ENCODE measurements at regions not wholly inside any gene's neighbourhood (a gene's known extent, or its start where the extent isn't known, plus 50 kb on each side); places are given as distances from the start of the nearest gene placed in this dataset.

GRCh38 chr17:71118039-71118438 lies 948.7 kb downstream of the KCNJ2 start:
- no peaks in the 10 kb centered on the region for H3K9me3 ChIP-seq (ENCODE audit: insufficient read depth, low read depth, low read length)
- H2AFZ ChIP-seq (ENCODE audit: low read length), result no peak overlapping the region
- H3K4me1 ChIP-seq (ENCODE audit: insufficient read depth, low read length, poor library complexity, severe bottlenecking), result no peaks in the 10 kb centered on the region
- no peaks in the 10 kb centered on the region for H3K79me2 ChIP-seq (ENCODE audit: insufficient read depth, low read length)
- H4K20me1 ChIP-seq (ENCODE audit: insufficient read depth, low read length, poor library complexity, severe bottlenecking), result no peaks in the 10 kb centered on the region
- H3F3A ChIP-seq (ENCODE audit: low read depth), result no peaks in the 10 kb centered on the region
- no peak overlapping the region for H3K4me2 ChIP-seq (ENCODE audit: low read depth, low read length, poor library complexity, severe bottlenecking)
- no peak overlapping the region for H3K4me3 ChIP-seq (ENCODE audit: low read length, poor library complexity, severe bottlenecking)
- H3K27me3 ChIP-seq (ENCODE audit: insufficient read depth, low read length, poor library complexity, severe bottlenecking), result no peaks in the 10 kb centered on the region
- no peak overlapping the region for H3K9ac ChIP-seq (ENCODE audit: low read depth, low read length, poor library complexity, severe bottlenecking)
- no peaks in the 10 kb centered on the region for H3K9me2 ChIP-seq (replicated peaks; ENCODE audit: low read depth, low read length)
- TF ChIP-seq, protein P1, sequence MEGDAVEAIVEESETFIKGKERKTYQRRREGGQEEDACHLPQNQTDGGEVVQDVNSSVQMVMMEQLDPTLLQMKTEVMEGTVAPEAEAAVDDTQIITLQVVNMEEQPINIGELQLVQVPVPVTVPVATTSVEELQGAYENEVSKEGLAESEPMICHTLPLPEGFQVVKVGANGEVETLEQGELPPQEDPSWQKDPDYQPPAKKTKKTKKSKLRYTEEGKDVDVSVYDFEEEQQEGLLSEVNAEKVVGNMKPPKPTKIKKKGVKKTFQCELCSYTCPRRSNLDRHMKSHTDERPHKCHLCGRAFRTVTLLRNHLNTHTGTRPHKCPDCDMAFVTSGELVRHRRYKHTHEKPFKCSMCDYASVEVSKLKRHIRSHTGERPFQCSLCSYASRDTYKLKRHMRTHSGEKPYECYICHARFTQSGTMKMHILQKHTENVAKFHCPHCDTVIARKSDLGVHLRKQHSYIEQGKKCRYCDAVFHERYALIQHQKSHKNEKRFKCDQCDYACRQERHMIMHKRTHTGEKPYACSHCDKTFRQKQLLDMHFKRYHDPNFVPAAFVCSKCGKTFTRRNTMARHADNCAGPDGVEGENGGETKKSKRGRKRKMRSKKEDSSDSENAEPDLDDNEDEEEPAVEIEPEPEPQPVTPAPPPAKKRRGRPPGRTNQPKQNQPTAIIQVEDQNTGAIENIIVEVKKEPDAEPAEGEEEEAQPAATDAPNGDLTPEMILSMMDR (conservative IDR thresholded peaks at IDR 0.05; ENCODE audit: low read length), result no peak
- no peak for TF ChIP-seq EZH2phosphoT487 (IDR thresholded peaks at IDR 0.05; ENCODE audit: borderline replicate concordance)
- no peaks in the 10 kb centered on the region for H3K36me3 ChIP-seq (ENCODE audit: insufficient read depth, low read length)

DNA sequence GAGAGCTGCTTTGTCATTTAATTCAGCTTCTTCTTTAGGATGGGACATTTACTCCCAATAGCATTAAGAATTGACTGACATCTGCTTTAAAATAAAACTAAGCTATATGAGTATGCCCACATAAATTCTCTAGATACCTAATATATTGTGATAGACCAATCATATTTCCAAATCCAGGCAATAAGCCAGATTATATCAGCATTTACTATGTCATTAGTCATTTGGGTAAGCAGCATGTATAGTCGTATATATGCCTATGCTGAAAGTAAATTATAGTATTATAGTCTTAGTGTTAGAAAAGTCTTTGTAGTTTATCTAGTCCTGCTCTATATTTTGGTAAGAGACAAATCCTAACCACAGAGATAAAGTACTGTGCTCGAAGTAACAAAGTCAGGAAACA lies 958.1 kb downstream of the KCNJ2 start:
- H3K9me3 ChIP-seq (ENCODE audit: insufficient read depth, low read depth, low read length), result no peaks in the 10 kb centered on the region; the same call in 1 of the 2 replicates
- no peaks in the 10 kb centered on the region for H3K36me3 ChIP-seq (ENCODE audit: insufficient read depth, low read length)
- H3K27me3 ChIP-seq (ENCODE audit: insufficient read depth, low read length, poor library complexity, severe bottlenecking), result no peaks in the 10 kb centered on the region
- H3F3A ChIP-seq (ENCODE audit: low read depth), result no peaks in the 10 kb centered on the region
- no peaks in the 10 kb centered on the region for H3K4me1 ChIP-seq (ENCODE audit: insufficient read depth, low read length, poor library complexity, severe bottlenecking)
- no peak overlapping the region for H3K4me3 ChIP-seq (ENCODE audit: low read length, poor library complexity, severe bottlenecking)
- H2AFZ ChIP-seq (ENCODE audit: low read length), result no peak overlapping the region
- H3K79me2 ChIP-seq (ENCODE audit: insufficient read depth, low read length), result no peaks in the 10 kb centered on the region
- H3K9ac ChIP-seq (ENCODE audit: low read depth, low read length, poor library complexity, severe bottlenecking), result no peak overlapping the region
- no peak overlapping the region for H3K4me2 ChIP-seq (ENCODE audit: low read depth, low read length, poor library complexity, severe bottlenecking)
- H4K20me1 ChIP-seq (ENCODE audit: insufficient read depth, low read length, poor library complexity, severe bottlenecking), result no peaks in the 10 kb centered on the region
- no peaks in the 10 kb centered on the region for H3K9me2 ChIP-seq (replicated peaks; ENCODE audit: low read depth, low read length)
- TF ChIP-seq, protein P1 (conservative IDR thresholded peaks at IDR 0.05; ENCODE audit: low read length), result no peak
- TF ChIP-seq EZH2phosphoT487 (IDR thresholded peaks at IDR 0.05; ENCODE audit: borderline replicate concordance), result no peak

GRCh38 chr17:71142333-71142732 lies 973.0 kb downstream of the KCNJ2 start:
- Histone ChIP-seq H3K4me1 (ENCODE audit: insufficient read depth, low read length, poor library complexity, severe bottlenecking) (no peaks in the 10 kb centered on the region), H2AFZ (ENCODE audit: low read length) (no peak overlapping the region), H3K4me2 (ENCODE audit: low read depth, low read length, poor library complexity, severe bottlenecking) (no peak overlapping the region), H3F3A (ENCODE audit: low read depth) (no peaks in the 10 kb centered on the region), H3K9ac (ENCODE audit: low read depth, low read length, poor library complexity, severe bottlenecking) (no peak overlapping the region), H3K27me3 (ENCODE audit: insufficient read depth, low read length, poor library complexity, severe bottlenecking) (no peaks in the 10 kb centered on the region), H3K36me3 (ENCODE audit: insufficient read depth, low read length) (no peaks in the 10 kb centered on the region), H3K79me2 (ENCODE audit: insufficient read depth, low read length) (no peaks in the 10 kb centered on the region), H3K9me2 (replicated peaks; ENCODE audit: low read depth, low read length) (no peaks in the 10 kb centered on the region), H4K20me1 (ENCODE audit: insufficient read depth, low read length, poor library complexity, severe bottlenecking) (no peaks in the 10 kb centered on the region), H3K9me3 (ENCODE audit: insufficient read depth, low read depth, low read length) (no peaks in the 10 kb centered on the region), H3K4me3 (ENCODE audit: low read length, poor library complexity, severe bottlenecking) (no peak overlapping the region)
- TF ChIP-seq EZH2phosphoT487 (IDR thresholded peaks at IDR 0.05; ENCODE audit: borderline replicate concordance), result no peak
- TF ChIP-seq, protein P1 (conservative IDR thresholded peaks at IDR 0.05; ENCODE audit: low read length), result no peak

Measured in Loucy (cell line).